Kidney tubule cell (primary cell): ENCODE measurements at regions not wholly inside any gene's neighbourhood (a gene's known extent, or its start where the extent isn't known, plus 50 kb on each side); places are given as distances from the start of the nearest gene placed in this dataset.
A peak's percentile ranks its signal among the peaks of the same experiment; 100 is the strongest.

Source experiments
- DNase-seq: peaks from one replicate; pipeline ENCODE4 v3.0.0-alpha.2; 2018; ENCODE audit warnings: low spot score

DNA sequence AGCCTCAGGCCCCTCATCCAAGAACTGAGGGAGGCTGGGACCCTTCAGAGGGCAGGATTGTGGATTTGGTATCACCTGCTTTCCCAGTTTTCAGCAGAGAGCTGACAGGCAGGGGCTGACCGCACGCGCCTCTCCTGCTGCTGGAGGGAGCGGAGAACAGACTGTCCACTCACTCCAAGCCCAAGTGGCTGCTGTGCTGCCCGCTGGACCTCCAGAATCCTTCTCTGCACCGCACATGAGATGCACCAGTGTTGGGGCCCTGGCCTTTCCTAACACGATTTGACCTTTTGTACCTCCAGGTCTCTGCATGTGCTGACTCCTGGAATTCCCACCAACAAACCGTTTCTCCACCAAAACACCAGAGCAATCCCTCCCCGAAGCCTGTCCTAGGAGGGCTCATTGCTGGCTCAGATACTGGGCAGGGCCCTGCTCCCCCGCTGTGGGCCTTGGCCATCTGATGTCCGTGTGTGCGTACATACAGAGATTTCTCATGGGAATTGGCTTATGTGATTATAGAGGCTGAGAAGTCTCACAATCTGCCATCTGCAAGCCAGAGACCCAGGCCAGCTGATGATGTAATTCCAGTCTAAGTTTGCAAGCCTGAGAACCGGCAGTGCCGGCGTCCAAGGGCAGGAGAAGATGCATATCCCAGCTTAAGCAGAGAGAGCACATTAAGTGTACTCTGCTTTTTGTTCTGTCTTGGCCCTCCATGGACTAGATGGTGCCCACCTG lies 141.7 kb downstream of the GADD45G start:
- no peak for DNase-seq

- DNase-seq: no peak
Observed at GRCh38 chr9:89747596-89747995, 142.8 kb downstream of the GADD45G start.

DNA sequence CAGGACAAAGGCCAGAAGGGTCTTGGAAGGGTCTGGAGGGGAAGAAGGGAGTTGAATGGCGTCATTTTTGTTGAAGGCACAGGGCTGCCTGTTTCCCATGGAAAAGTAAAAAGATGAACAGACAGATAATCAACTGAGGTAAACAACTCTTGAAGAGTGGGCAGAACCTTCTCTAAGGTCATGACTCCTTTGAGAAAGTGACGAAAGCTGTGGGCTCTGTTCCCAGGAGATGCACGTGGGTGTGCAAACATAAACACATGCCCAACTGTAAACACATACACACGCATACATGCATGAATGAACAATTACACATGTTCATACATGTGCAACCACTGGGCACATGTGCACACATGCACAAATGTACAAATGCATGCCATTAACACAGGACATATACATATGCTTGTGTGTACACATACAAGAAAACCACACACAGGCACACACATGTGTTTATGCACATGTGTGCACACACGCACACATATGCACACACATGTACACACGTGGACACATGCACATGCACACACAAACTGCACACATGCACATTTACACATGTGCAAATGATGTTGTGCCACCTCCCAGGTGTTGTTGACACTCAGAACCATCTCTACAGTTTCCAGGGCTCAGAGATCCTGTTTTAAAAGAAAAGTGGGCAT lies 143.3 kb downstream of the GADD45G start:
- DNase-seq: no peak

DNA sequence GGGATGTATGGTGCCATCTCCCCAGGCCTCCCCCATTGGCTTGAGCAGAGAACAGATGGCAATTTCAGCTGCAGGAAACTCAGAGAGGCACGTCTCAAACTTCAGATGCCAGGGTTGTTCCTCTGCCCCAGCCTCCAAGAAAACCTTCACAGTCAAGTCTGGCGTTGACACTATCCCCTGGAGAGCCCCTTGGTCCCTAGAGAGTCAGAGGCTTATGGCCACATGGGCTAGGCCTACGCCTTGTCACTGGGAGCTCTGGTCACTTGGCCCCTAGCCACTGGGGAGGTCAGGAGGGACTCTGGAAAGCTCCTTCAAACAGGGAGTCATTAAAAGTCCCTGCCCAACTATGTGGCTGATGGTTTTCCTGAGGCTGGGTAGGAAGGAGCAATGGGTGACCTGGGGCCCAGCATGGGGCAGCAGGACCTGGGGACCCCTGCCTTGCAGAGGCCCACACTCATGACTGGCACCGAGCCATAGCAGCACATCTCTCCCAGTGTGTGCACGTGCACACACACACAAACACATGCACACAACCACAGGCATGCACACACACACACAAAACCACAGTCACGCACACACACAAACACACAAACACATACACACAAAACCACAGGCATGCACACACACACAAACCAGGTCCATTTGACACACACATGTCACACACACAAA lies 144.2 kb downstream of the GADD45G start:
- no peak for DNase-seq

DNA sequence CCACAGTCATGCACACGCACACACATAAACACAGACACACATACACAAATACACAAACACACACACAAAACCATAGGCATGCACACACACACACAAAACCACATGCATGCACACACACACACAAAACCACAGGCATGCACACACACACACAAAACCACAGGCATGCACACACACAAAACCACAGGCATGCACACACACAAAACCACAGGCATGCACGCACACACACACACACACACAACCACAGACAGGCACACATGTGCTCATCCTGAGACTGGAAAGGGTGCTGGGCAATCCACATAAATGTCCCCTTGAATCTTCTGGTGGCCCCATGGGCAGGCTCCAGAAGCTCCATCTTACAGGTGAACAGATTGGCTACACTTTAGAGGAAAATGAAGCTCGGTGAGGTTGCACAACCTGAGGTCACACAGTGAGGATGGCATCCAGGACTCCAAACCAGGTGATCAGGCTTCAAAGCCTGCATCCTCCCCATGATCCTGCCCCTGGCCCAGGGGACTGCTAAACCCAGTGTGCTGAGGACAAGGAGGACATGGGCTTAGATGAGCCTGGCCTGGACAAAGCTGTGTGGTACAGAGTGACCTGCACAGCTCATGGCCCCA lies 144.8 kb downstream of the GADD45G start:
- DNase-seq: no peak

DNA sequence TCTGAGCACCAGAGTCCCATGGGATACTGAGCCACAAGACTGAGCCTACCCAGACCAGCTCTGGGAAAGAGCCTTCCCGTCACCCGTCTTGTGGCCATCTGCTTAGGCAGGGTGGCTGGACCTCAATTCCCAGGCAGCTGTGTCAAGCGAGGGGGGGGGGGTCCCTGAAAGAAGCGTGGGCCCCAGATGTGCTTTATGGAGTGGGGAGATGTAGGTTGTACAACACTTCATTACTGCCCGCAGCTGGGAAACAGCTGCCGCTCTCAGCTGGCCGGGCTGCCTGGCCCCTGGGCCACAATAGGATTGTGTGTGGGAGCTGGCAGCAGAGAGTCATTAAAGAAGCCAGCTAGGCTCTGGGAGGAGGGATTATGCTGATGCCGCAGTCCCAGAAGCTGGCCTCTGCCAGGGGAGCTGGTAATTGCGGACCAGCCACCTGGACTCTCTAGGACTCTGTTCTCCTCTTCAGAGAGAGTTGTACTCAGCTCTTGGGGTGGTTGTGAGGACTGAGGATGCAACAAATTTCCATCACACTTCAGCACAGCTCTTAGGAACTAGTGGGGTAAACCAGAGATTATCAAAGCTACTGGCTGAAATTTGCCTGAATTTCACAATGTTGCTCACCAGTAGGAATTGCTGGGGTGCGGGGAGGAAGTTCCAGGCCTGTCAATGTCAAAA lies 145.4 kb downstream of the GADD45G start:
- no peak for DNase-seq

GRCh38 chr9:89751079-89751825 lies 146.4 kb downstream of the GADD45G start:
- DNase-seq: no peak

DNA sequence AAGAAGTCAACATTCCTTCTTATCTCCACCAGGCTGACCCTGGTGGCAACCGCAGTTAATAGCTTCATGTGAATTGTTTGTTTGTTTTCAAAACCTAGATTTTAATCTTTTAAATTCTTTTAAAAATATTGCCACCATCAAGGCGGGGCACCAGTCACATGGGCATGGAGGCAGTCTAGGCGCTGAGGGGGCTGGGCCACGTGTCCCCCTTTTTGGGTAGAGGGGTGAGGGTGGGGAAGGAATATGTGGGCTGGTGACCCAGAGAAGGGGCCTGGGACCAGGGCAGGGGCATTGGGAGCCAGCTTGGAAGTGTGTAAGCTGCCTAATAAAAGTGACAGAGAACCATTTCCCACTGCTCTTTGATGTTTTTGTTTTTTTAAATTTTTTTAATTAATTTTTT lies 147.3 kb downstream of the GADD45G start:
- no peak for DNase-seq

DNA sequence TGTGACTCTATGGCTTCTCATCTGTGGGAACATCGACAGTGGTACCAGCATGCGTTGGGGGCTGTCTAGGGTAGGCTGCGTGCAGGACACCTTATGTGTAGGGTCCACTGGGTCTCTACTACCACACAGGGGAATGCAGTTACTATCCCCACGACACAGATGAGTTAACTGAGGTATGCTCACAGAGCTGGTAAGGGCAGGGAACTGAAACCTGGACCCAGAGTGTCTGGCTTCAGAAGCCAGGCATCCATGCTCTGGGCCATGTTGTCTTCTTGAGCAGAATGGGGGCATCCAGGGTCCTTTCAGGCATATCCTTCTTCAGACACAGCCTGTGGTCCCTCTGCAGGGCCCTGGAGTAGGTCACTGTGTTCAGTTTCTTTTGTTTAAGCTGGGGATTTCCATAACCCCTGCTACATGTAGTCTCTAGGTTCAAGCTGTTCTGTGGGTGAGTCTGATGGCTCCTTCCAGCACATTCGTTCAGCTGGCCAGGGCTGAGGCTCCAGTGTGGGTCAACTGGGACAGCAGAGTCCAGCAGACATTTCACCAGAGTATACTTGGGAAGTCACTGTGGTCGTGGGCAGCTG lies 148.8 kb downstream of the GADD45G start:
- DNase-seq: no peak

DNA sequence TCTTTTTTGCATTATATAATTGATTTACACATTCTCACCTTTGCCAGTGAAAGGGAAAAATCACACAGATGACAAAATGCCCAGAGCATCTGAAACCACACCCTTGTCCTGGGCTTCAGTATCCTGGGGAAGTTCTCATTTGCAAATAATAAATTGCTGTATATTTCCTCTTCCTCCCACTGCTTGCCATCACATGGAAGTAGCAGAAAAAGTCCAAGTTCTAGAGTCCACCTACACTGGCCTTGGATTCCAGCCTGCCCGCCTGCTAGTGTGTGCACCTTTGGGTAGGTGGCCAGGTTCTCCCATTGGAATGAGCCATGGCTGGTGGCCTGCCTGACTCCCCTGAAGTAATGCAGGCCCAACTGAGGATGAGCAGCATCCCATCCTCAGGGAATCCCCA lies 149.4 kb downstream of the GADD45G start:
- DNase-seq: no peak

DNA sequence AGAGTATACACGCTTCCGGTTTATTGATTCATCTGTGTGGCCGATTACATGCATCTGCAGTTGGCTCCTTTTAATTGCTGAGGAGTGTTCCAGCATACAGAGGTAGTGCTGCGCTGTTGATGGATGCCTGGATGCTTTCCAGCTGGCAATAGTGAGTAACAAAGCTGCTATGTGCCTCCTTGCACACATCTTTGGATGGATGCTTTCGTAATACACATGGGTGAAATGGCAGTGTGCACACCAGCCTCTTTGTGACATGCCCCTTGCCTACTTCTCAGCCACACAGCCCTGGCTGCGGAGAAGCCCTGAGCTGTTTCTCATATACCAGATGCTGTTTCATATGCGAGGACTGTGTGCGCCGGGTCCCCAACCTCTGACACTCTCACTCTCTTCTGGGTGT lies 151.0 kb downstream of the GADD45G start:
- peak; percentile 72 for DNase-seq

- DNase-seq: peak; percentile 38
Observed at GRCh38 chr9:89756891-89757537, 152.2 kb downstream of the GADD45G start.

- DNase-seq: no peak
Observed at GRCh38 chr9:89757776-89758528, 153.1 kb downstream of the GADD45G start.

- DNase-seq: no peak
Observed at GRCh38 chr9:89759572-89759971, 154.8 kb downstream of the GADD45G start.

- DNase-seq: no peak
Observed at GRCh38 chr9:89760123-89760522, 155.3 kb downstream of the GADD45G start.

DNA sequence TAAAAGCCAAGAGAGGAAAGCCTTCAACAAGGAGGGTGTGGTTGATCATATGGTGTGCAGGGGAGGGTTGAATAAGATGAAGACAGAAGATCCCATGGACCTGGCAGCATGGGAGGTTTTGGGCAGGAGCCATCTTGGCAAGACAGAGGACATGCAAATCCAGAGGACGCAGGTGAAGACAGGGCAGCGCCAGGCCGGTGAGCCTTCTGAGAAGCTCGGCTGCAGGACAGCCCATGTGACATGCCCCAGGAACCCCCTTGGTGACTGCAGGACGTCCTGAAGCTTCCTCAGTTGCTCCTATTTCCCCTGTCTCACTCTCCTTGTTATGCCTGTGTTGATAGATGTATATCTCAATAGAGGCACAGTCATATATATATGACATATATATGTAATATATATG lies 159.4 kb downstream of the GADD45G start:
- DNase-seq: no peak

GRCh38 chr9:89765211-89765946 lies 160.6 kb downstream of the GADD45G start:
- no peak for DNase-seq

GRCh38 chr9:89766991-89767390 lies 162.2 kb downstream of the GADD45G start:
- DNase-seq: no peak

- no peak for DNase-seq
Observed at GRCh38 chr9:89768051-89768450, 163.2 kb downstream of the GADD45G start.
